K562 (cell line): ENCODE measurements at regions not wholly inside any gene's neighbourhood (a gene's known extent, or its start where the extent isn't known, plus 50 kb on each side); places are given as distances from the start of the nearest gene placed in this dataset.

Source experiments
- ATAC-seq: fragments of 200-7000 bp; cut with Tn5 transposase; 3 replicates; pipeline ENCODE4 v1.9.1; 2020; ENCODE audit warnings: moderate library complexity
- BruUV-seq: library from RNA; stranded (reverse); fragments of 400-500 nt; replicated peaks from 2 replicates; lab custom pipeline; 2021; lab: Mats Ljungman, UMichigan
- CTCF ChIA-PET: fragments of 300-600 bp; formaldehyde crosslinking; extraction: SDS; loops from one replicate; lab custom pipeline; 2021; ENCODE audit warnings: low intra/inter-chr PET ratio; lab: Yijun Ruan, JAX
- POLR2A ChIA-PET: fragments of 300-600, 350-650 bp; sonication (Branson Sonifier 250); formaldehyde crosslinking; extraction: SDS; loops from one replicate; lab custom pipeline; 2021; ENCODE audit warnings: antibody characterized with exemption, inconsistent platforms; lab: Yijun Ruan, JAX
- DNase-seq, 4 experiments: peaks; one replicate each; pipeline versions ENCODE4 v3.0.0 to v3.0.0-alpha.2; 2011 to 2018; ENCODE audit warnings: low spot score in 3 of 4, mixed read lengths in 3 of 4; ENCODE audit errors: extremely low read depth in 1 of 4
- FAIRE-seq: peaks from 2 replicates; lab custom pipeline; 2011; peaks lifted over from hg19 to GRCh38; lab: Jason Lieb, UNC
- H2AFZ ChIP-seq: 2 replicates; pipeline ENCODE4 v1.6.0; 2011; ENCODE audit warnings: low read depth, low read length, control low read depth, inconsistent platforms
- H3K27ac ChIP-seq: fragments of 200-600 bp; 3 replicates; pipeline ENCODE4 v1.8.0; 2011; ENCODE audit warnings: low read depth, mild to moderate bottlenecking, control low read depth, inconsistent platforms, low read length, moderate library complexity, mixed read lengths; ENCODE audit errors: extremely low read depth
- H3K27me3 ChIP-seq, 2 experiments: fragments of 300-600 bp in 1 of 2; 2 replicates in 1 of 2; 3 replicates in 1 of 2; pipeline versions ENCODE4 v1.6.0 to v1.8.0; 2011; ENCODE audit warnings: inconsistent platforms in 2 of 2, low read length in 2 of 2, mild to moderate bottlenecking in 1 of 2, mixed read lengths in 1 of 2, moderate library complexity in 1 of 2; ENCODE audit not compliant: control insufficient read depth in 2 of 2, insufficient read depth in 2 of 2
- H3K36me3 ChIP-seq: fragments of 300-600 bp; 3 replicates; pipeline ENCODE4 v1.8.0; 2011; ENCODE audit warnings: mild to moderate bottlenecking, low read length, inconsistent platforms; ENCODE audit not compliant: control insufficient read depth, insufficient read depth
- H3K4me1 ChIP-seq, 2 experiments: fragments of 200-600 bp in 1 of 2; replicated peaks in 1 of 2; 2 replicates in 1 of 2; 3 replicates in 1 of 2; pipeline versions ENCODE4 v1.5.1 to v1.8.0; 2011; ENCODE audit warnings: inconsistent platforms in 2 of 2, low read length in 2 of 2, mild to moderate bottlenecking in 1 of 2, mixed read lengths in 1 of 2, moderate library complexity in 1 of 2; ENCODE audit not compliant: control insufficient read depth in 2 of 2, insufficient read depth in 2 of 2
- H3K4me2 ChIP-seq: 2 replicates; pipeline ENCODE4 v1.6.1; 2011; ENCODE audit warnings: low read length, control low read depth, inconsistent platforms, mixed read lengths; ENCODE audit not compliant: insufficient read depth
- H3K4me3 ChIP-seq: fragments of 200-600 bp; sonication (generic), shearing (Covaris generic); 2 replicates; pipeline ENCODE4 v1.5.1; 2016; ENCODE audit warnings: control low read depth, inconsistent platforms
- H3K79me2 ChIP-seq: fragments of 200-600 bp; 3 replicates; pipeline ENCODE4 v1.8.0; 2011; ENCODE audit warnings: low read length, inconsistent platforms; ENCODE audit not compliant: control insufficient read depth, insufficient read depth
- H3K9ac ChIP-seq, 2 experiments: 2 replicates each; pipeline versions ENCODE4 v1.6.0 to v1.6.1; 2011; ENCODE audit warnings: low read depth in 2 of 2, low read length in 2 of 2, control low read depth in 1 of 2, inconsistent platforms in 1 of 2, mild to moderate bottlenecking in 1 of 2, mixed read lengths in 1 of 2; ENCODE audit not compliant: insufficient read depth in 1 of 2
- H3K9me1 ChIP-seq: one replicate; pipeline ENCODE4 v1.6.0; 2011; ENCODE audit warnings: inconsistent platforms, mild to moderate bottlenecking, low read length, moderate library complexity; ENCODE audit not compliant: control insufficient read depth, insufficient read depth
- H3K9me3 ChIP-seq: replicated peaks from 2 replicates; pipeline ENCODE4 v1.5.1; 2011; ENCODE audit warnings: low read depth, low read length, inconsistent platforms; ENCODE audit not compliant: control insufficient read depth, insufficient read depth
- H4K20me1 ChIP-seq: replicated peaks from 2 replicates; pipeline ENCODE4 v1.6.1; 2011; ENCODE audit warnings: low read length, inconsistent platforms, mixed read lengths; ENCODE audit not compliant: control insufficient read depth, insufficient read depth
- BRD4 ChIP-seq: fragments of 200-600 bp; sonication (generic); IDR thresholded peaks from 2 replicates; pipeline ENCODE4 v1.6.1; 2017; ENCODE audit warnings: inconsistent platforms
- BRF1 ChIP-seq: IDR thresholded peaks from 3 replicates; pipeline ENCODE4 v1.6.1; 2011; ENCODE audit warnings: borderline replicate concordance, mild to moderate bottlenecking; ENCODE audit not compliant: insufficient read length; ENCODE audit errors: extremely low read depth
- CHD1 ChIP-seq: fragments of 200-600 bp; sonication (generic); IDR thresholded peaks from one replicate; pipeline ENCODE4 v1.6.1; 2012; ENCODE audit warnings: mild to moderate bottlenecking, moderate library complexity, low read length, inconsistent platforms
- ETV5 ChIP-seq: sonication (generic); formaldehyde crosslinking; IDR thresholded peaks from 2 replicates; pipeline ENCODE4 v1.4.0; 2020; ENCODE audit warnings: low read depth, mild to moderate bottlenecking, missing genetic modification reagents
- FOXJ2 ChIP-seq: fragments of 200-800 bp; sonication (Bioruptor generic); IDR thresholded peaks from 2 replicates; pipeline ENCODE4 v1.6.1; 2016; ENCODE audit warnings: missing genetic modification characterization, missing compliant biosample characterization
- HBP1 ChIP-seq: fragments of 450-650 bp; formaldehyde crosslinking; IDR thresholded peaks from 2 replicates; pipeline ENCODE4 v1.4.0; 2022; ENCODE audit warnings: missing genetic modification characterization
- HEY1 ChIP-seq: fragments of 250-450 bp; sonication (Bioruptor Pico); IDR thresholded peaks from 2 replicates; pipeline ENCODE4 v1.5.0; 2020; ENCODE audit warnings: mild to moderate bottlenecking, moderate library complexity, borderline replicate concordance
- HNRNPK ChIP-seq: fragments of 200-400 bp; formaldehyde crosslinking; IDR thresholded peaks from one replicate; pipeline ENCODE4 v1.6.1; 2018; ENCODE audit warnings: mild to moderate bottlenecking, low read depth, low read length; ENCODE audit not compliant: poor library complexity, severe bottlenecking
- JUNB ChIP-seq: fragments of 450-650 bp; formaldehyde crosslinking; conservative IDR thresholded peaks from 2 replicates; pipeline ENCODE4 v1.4.0; 2020; ENCODE audit warnings: mild to moderate bottlenecking
- PCBP2 ChIP-seq: fragments of 200-400 bp; formaldehyde crosslinking; IDR thresholded peaks from 2 replicates; pipeline ENCODE4 v1.6.1; 2018; ENCODE audit warnings: low read length, low read depth, mild to moderate bottlenecking, moderate library complexity; ENCODE audit not compliant: poor library complexity, severe bottlenecking
- PHB2 ChIP-seq: fragments of 450-650 bp; IDR thresholded peaks from 2 replicates; pipeline ENCODE4 v1.6.1; 2017; ENCODE audit warnings: low read depth
- PTRF ChIP-seq: fragments of 450-650 bp; IDR thresholded peaks from 2 replicates; pipeline ENCODE4 v1.6.1; 2016; ENCODE audit warnings: mild to moderate bottlenecking, missing genetic modification characterization, missing compliant biosample characterization
- RB1 ChIP-seq: fragments of 450-650 bp; IDR thresholded peaks from 2 replicates; pipeline ENCODE4 v1.6.1; 2017; ENCODE audit warnings: low read depth, mild to moderate bottlenecking
- RBFOX2 ChIP-seq: fragments of 200-400 bp; formaldehyde crosslinking; IDR thresholded peaks from 2 replicates; pipeline ENCODE4 v1.6.1; 2017; ENCODE audit warnings: low read depth, mild to moderate bottlenecking, low read length, moderate library complexity
- THRAP3 ChIP-seq: fragments of 450-650 bp; IDR thresholded peaks from 2 replicates; pipeline ENCODE4 v1.6.1; 2016; ENCODE audit warnings: mild to moderate bottlenecking, inconsistent platforms, borderline replicate concordance
- ZEB2 ChIP-seq: fragments of 450-650 bp; IDR thresholded peaks from 2 replicates; pipeline ENCODE4 v1.6.1; 2016
- ZNF133 ChIP-seq: fragments of 250-450 bp; sonication (Bioruptor Pico); IDR thresholded peaks from 2 replicates; pipeline ENCODE4 v1.4.0; 2020; ENCODE audit warnings: mild to moderate bottlenecking
- ZNF280A ChIP-seq: fragments of 450-650 bp; IDR thresholded peaks from 2 replicates; pipeline ENCODE4 v1.6.1; 2018; ENCODE audit warnings: mild to moderate bottlenecking, low read depth; ENCODE audit not compliant: partially characterized antibody
- ZSCAN32 ChIP-seq: fragments of 450-650 bp; formaldehyde crosslinking; IDR thresholded peaks from 2 replicates; pipeline ENCODE4 v1.4.0; 2020; ENCODE audit warnings: mild to moderate bottlenecking, moderate library complexity
- WGBS: fragments of 100-300 bp; shearing (Covaris generic); methylation state at CpG from one replicate; pipeline ENCODE4 v1.1.6; 2016; ENCODE audit warnings: low coverage, mixed read lengths; ENCODE audit not compliant: insufficient coverage; ENCODE audit errors: missing lambda C conversion rate; 5-methylcytosine and 5-hydroxymethylcytosine counted together
- in situ Hi-C: fragments of 300-500 bp; cut with MboI; formaldehyde crosslinking; loops from 4 replicates; pipeline ENCODE4 v1.15.0; 2018; ENCODE audit warnings: inconsistent platforms, mixed read lengths
- intact Hi-C: fragments of 100-400 bp; cut with micrococcal nuclease; formaldehyde crosslinking; loops from 2 replicates; pipeline ENCODE4 v1.14.2; 2022

DNA sequence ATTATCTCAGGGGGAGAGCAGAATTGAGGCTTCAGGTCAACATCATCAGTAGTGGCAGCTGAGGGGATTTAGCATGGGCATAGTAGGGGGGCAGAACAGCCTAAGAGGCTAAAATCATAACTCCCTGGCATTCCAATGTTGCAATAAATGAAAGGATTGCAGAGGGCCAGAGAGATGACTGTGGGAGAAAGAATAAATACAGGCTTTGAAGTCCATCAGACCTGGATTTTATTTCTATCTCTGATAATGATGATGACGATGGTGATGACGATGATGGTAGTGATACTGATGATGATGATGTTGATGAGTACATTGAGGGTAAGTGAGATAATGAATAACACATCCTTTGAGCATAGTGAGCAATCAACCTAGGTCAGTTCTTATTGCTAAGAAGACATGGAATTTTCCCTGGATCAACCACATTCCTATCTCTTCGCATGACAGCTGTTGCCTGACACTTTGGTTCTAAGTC, 107.4 kb upstream of the CDH11 start (continued):
- TF ChIP-seq ZNF280A: no peak
- TF ChIP-seq HNRNPK: no peak
- TF ChIP-seq ETV5 (CRISPR knock-in tag): no peak
- no peak for TF ChIP-seq PCBP2
- TF ChIP-seq RB1: no peak
- TF ChIP-seq HBP1: no peak

- no peak overlapping the region for H3K4me3 ChIP-seq
Measured at GRCh38 chr16:65227150-65227835, 105.4 kb upstream of the CDH11 start.

More at GRCh38 chr16:65227150-65227835, 105.4 kb upstream of the CDH11 start:
- no TSS peak for BruUV-seq
- no peaks in the 10 kb centered on the region for H3K36me3 ChIP-seq
- no peaks in the 10 kb centered on the region for H3K4me1 ChIP-seq
- H4K20me1 ChIP-seq: no peaks in the 10 kb centered on the region
- no peak overlapping the region for H3K9ac ChIP-seq
- no peaks in the 10 kb centered on the region for H3K27me3 ChIP-seq
- H3K79me2 ChIP-seq: no peaks in the 10 kb centered on the region
- H3K9me1 ChIP-seq: no peaks in the 10 kb centered on the region
- H3K9me3 ChIP-seq: no peaks in the 10 kb centered on the region
- in situ Hi-C loops: no loop called here
- no peak overlapping the region for H3K4me2 ChIP-seq
- no peak overlapping the region for H3K27ac ChIP-seq
- intact Hi-C loops: no loop called here
- TF ChIP-seq PTRF (tag): no peak
- no peak for TF ChIP-seq FOXJ2 (tag)
- no peak for TF ChIP-seq PHB2
- no peak for TF ChIP-seq CHD1
- no peak for TF ChIP-seq ZNF133
- TF ChIP-seq HEY1 (CRISPR knock-in tag): no peak
- TF ChIP-seq ZSCAN32 (CRISPR knock-in tag): no peak
- no peak for TF ChIP-seq BRF1
- TF ChIP-seq JUNB: no peak
- no peak for TF ChIP-seq RBFOX2
- no peak for TF ChIP-seq ETV5 (CRISPR knock-in tag)
- no peak for TF ChIP-seq BRD4
- no peak for TF ChIP-seq THRAP3
- TF ChIP-seq ZEB2: no peak
- ChIA-PET POLR2A (no interaction called here), CTCF (no interaction called here)
- H2AFZ ChIP-seq: no peak overlapping the region
- no peak for DNase-seq
- FAIRE-seq: no peak
- no peak for ATAC-seq
- WGBS: 0% methylated on average over 1 of the region's 1 CpG
